ENCODE measurements at regions not wholly inside any gene's neighbourhood (a gene's known extent, or its start where the extent isn't known, plus 50 kb on each side); places are given as distances from the start of the nearest gene placed in this dataset.

DNA sequence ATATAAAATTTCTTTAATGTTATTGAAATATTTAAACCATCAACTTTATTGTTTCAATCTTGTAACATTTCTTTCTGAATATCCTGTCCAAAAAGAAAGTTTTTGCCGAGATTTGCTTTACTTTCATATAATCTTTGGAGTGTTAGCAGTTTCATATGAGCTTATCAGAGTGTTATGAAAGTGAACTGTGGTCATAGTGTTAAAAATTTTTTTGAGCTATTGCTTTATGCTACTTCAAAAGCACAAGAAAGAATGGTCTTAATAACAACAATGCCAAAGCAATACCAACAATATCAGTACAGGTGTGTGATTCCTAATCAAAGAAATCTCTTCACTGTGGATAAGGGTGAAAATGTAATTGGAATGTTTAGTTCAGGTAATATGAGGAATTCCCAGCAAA, 1994.9 kb upstream of the FLRT2 start:
- TF ChIP-seq, protein P1, sequence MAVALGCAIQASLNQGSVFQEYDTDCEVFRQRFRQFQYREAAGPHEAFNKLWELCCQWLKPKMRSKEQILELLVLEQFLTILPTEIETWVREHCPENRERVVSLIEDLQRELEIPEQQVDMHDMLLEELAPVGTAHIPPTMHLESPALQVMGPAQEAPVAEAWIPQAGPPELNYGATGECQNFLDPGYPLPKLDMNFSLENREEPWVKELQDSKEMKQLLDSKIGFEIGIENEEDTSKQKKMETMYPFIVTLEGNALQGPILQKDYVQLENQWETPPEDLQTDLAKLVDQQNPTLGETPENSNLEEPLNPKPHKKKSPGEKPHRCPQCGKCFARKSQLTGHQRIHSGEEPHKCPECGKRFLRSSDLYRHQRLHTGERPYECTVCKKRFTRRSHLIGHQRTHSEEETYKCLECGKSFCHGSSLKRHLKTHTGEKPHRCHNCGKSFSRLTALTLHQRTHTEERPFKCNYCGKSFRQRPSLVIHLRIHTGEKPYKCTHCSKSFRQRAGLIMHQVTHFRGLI (tag by site-specific recombination; IDR thresholded peaks at IDR 0.05): no peak
- TF ChIP-seq ZNF664 (tag by site-specific recombination; IDR thresholded peaks at IDR 0.05): no peak
- TF ChIP-seq, protein P2, sequence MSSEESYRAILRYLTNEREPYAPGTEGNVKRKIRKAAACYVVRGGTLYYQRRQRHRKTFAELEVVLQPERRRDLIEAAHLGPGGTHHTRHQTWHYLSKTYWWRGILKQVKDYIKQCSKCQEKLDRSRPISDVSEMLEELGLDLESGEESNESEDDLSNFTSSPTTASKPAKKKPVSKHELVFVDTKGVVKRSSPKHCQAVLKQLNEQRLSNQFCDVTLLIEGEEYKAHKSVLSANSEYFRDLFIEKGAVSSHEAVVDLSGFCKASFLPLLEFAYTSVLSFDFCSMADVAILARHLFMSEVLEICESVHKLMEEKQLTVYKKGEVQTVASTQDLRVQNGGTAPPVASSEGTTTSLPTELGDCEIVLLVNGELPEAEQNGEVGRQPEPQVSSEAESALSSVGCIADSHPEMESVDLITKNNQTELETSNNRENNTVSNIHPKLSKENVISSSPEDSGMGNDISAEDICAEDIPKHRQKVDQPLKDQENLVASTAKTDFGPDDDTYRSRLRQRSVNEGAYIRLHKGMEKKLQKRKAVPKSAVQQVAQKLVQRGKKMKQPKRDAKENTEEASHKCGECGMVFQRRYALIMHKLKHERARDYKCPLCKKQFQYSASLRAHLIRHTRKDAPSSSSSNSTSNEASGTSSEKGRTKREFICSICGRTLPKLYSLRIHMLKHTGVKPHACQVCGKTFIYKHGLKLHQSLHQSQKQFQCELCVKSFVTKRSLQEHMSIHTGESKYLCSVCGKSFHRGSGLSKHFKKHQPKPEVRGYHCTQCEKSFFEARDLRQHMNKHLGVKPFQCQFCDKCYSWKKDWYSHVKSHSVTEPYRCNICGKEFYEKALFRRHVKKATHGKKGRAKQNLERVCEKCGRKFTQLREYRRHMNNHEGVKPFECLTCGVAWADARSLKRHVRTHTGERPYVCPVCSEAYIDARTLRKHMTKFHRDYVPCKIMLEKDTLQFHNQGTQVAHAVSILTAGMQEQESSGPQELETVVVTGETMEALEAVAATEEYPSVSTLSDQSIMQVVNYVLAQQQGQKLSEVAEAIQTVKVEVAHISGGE (tag by site-specific recombination; conservative IDR thresholded peaks at IDR 0.05; ENCODE audit: low read depth): no peak
- no peak for TF ChIP-seq SCRT1 (tag by site-specific recombination; IDR thresholded peaks at IDR 0.05; ENCODE audit: borderline replicate concordance)
- no peak for TF ChIP-seq ZNF221 (tag by site-specific recombination; IDR thresholded peaks at IDR 0.05; ENCODE audit: borderline replicate concordance)
- TF ChIP-seq, protein P3, sequence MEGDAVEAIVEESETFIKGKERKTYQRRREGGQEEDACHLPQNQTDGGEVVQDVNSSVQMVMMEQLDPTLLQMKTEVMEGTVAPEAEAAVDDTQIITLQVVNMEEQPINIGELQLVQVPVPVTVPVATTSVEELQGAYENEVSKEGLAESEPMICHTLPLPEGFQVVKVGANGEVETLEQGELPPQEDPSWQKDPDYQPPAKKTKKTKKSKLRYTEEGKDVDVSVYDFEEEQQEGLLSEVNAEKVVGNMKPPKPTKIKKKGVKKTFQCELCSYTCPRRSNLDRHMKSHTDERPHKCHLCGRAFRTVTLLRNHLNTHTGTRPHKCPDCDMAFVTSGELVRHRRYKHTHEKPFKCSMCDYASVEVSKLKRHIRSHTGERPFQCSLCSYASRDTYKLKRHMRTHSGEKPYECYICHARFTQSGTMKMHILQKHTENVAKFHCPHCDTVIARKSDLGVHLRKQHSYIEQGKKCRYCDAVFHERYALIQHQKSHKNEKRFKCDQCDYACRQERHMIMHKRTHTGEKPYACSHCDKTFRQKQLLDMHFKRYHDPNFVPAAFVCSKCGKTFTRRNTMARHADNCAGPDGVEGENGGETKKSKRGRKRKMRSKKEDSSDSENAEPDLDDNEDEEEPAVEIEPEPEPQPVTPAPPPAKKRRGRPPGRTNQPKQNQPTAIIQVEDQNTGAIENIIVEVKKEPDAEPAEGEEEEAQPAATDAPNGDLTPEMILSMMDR (tag by site-specific recombination; IDR thresholded peaks at IDR 0.05): no peak
- no peak for TF ChIP-seq KLF16 (tag by site-specific recombination; IDR thresholded peaks at IDR 0.05)
